OCI-LY3 (cell line): ENCODE measurements at regions not wholly inside any gene's neighbourhood (a gene's known extent, or its start where the extent isn't known, plus 50 kb on each side); places are given as distances from the start of the nearest gene placed in this dataset.

ENCODE experiments used
- EZH2phosphoT487 ChIP-seq: fragments of 200-600 bp; shearing (Covaris generic); IDR thresholded peaks from 2 replicates; pipeline ENCODE4 v1.6.1; 2018; ENCODE audit warnings: antibody characterized with exemption, mixed run types, low read depth
- TF ChIP-seq, protein P1 (sequence below): fragments of 200-600, 300-600 bp; sonication (generic); IDR thresholded peaks from 2 replicates; pipeline ENCODE4 v1.5.1; 2014; ENCODE audit warnings: antibody characterized with exemption, low read length, low read depth

DNA sequence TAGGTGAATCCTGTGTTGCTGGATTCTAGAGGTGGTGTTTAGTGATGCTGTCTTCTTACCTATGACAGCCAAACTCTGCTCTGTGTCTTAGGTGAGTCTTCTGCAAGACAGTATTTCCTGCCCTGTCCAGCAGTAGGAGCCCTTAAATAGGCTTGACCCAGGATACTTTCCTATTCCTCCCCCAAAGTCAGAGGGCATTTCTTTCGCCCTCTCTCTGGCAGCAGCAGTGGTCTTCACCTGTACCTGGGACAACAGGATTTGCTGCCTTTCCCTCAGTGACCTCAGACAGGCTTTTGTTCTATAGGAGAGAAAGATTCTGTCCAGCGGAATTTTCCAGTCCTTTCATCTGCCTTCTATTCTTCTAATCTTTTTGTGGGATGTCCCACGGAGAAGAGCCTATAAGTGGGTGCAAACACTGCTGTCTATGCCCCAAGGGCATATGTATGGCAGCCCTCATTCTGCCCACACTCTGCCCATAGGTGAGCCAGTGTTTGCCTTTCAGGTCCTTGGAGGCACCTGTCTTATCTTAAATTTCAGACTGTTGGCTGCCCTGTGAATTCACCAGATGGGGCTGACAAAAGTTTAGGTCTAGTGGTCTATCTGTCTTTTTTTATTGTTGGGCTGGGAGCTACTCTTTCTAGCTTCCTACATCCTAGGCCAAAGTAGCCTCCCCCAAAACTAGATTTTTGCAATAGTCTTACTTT lies 177.3 kb upstream of the SPOPL start:
- TF ChIP-seq, protein P1, sequence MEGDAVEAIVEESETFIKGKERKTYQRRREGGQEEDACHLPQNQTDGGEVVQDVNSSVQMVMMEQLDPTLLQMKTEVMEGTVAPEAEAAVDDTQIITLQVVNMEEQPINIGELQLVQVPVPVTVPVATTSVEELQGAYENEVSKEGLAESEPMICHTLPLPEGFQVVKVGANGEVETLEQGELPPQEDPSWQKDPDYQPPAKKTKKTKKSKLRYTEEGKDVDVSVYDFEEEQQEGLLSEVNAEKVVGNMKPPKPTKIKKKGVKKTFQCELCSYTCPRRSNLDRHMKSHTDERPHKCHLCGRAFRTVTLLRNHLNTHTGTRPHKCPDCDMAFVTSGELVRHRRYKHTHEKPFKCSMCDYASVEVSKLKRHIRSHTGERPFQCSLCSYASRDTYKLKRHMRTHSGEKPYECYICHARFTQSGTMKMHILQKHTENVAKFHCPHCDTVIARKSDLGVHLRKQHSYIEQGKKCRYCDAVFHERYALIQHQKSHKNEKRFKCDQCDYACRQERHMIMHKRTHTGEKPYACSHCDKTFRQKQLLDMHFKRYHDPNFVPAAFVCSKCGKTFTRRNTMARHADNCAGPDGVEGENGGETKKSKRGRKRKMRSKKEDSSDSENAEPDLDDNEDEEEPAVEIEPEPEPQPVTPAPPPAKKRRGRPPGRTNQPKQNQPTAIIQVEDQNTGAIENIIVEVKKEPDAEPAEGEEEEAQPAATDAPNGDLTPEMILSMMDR = no peak; the same call in 1 of the 2 replicates
- no peak for TF ChIP-seq EZH2phosphoT487
